Activated CD8-positive, alpha-beta memory T cell treated with anti-CD3 and anti-CD28 coated beads for 4 hours (primary cell): ENCODE measurements at regions not wholly inside any gene's neighbourhood (a gene's known extent, or its start where the extent isn't known, plus 50 kb on each side); places are given as distances from the start of the nearest gene placed in this dataset.
"Not testable (repeated sequence)": the region's sequence is repeated elsewhere in the genome, so short reads cannot be mapped to it uniquely, and the experiment has no call there.

Experiments
- DNase-seq, 2 donors: peaks; one replicate each; pipeline ENCODE4 v3.0.0-alpha.2; 2020; ENCODE audit warnings: low read depth in 2 of 2

DNA sequence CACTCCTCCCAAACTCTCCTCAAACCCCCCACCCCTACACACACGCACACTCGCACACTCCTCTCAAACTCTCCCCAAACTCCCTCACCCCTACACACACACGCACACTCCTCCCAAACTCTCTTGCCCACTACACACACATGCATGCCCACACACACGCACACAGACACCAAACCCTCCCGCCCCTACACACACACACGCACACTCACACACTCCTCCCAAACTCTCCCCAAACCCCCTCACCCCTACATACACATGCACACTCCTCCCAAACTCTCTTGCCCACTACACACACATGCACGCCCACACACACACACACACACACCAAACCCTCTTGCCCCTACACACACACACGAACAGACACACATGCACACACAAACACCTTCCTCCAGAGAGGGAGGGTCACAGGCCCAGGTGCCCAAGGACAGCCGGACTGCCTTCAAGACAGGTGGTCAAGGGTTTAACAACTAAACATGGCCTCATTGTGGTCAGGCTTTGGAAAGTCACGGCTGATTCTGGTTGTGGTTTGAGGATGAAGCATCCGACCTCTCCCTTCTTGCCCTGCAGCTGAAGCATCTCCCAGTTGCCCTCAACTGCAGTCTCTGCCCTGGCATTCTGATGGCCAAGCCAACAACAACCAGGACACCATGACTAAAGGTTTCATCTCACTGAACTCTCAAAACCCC is 72.3 kb upstream of the SNTG2 start:
- DNase-seq = no peak

DNA sequence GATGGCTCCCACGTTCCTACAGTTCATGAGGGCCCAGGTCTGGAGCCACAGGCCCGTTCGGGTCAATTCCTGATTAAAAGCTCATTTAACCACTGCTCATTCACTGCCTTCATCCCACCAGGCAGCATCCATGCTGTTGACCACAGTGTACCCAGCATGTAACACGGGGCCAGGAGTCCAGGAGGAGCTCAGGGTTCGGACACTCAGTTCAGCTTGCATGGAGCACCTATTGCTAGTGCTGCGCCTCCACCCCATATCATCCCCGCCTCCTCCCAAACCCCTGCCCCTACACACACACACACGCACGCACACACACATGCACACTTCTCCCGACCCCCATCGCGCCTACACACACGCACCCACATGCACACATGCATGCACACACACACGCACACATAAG is 72.9 kb upstream of the SNTG2 start:
- no peak for DNase-seq

DNA sequence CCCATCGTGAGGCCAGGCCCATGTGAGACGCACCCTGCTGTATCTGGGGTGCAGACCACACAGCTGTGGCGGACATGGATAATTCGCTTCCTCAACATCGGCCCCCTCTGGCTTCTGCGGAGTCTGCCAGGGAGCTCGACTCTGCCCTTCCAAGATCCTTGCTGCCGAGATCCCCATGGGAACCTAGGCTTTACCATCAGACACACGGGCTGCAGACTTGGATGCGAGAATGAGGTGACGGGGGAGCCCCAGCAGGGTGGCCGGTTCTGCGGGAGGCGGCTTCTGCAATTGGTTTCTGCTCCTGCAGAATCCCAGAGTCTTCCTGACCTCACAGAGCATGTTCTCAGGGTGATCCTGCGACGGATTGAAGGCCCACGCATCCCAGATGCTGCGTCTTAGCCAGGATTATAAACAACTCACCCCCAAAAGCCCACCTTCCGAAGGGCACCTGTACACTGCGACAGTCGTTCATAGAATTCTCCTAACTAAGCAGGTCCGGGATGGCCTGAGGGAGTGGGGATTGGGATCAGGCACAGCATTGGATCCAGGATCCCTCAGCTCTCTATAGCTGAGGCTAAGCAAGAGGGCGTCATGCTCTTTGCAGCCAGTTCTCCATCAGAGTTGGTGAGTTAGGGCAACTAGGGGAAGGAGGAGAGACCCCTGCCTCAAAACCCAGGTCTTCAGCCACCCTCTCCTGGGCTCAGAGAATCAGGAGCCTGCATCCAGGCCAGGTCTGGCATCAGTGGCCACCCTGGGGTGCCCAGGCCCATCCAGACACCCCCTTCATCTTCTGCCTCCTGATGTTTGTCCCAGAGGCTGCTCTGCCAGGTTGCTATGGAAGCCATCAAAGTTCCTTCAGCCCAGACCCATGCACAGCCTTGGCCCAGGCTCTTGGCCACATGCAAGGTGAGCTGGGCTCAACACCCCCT is 74.7 kb upstream of the SNTG2 start:
- DNase-seq = no peak

- DNase-seq = no peak
Measured at GRCh38 chr2:873651-874580, 76.7 kb upstream of the SNTG2 start.

DNA sequence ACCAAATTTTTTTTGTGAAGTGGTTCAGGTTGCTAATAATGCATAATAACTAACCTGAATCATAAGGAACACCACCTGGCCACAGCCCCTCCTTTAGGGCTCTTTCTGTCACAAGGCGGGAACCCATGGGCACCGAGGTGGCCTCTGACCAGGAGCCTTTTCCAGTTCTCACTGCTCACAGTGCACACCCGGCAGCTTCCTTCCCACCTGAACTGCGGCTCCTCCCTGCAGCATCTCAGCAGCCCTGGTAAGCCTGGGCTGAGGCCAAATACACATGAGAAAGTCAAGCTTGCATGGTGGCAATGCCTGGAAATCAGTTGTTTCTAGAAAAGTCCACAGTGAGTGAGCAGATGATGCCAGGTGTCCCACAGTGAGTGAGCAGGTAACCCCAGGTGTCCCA is 77.6 kb upstream of the SNTG2 start:
- no peak for DNase-seq

DNA sequence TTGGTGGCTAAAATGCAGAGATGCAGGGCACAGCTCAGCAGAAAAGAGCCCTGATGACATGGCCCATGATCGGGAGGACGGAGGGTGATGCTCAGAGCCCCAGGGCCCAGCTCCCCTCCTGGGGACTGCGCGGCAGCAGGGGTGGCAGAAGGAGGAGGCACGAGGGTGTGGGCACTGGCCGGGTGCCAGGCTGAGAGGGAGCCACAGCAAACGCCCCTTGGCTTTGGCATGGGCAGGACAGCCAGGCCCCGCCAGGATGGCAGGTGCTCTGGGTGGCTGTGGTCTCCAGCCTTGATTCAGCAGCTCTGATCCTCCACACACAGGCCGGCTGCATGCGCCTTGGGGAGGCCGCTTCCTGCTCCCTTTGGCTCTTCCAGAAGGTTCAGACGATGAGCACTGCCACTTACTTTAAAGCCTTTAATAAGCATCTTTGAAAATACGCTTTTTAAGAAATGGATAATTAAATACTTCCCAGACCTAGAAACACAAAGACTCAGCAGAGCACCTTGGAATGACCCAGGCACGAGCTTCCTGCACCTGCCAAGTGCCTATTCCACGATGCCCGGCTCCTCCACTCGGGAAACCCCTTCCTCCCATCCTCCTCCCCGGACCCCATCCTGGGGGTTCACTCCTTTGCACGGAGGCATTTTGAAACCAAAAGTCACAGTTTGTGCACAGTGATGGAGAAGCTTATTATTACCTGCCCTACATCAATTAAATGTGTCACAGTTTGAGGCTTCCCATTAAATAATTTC is 78.5 kb upstream of the SNTG2 start:
- DNase-seq = no peak

DNA sequence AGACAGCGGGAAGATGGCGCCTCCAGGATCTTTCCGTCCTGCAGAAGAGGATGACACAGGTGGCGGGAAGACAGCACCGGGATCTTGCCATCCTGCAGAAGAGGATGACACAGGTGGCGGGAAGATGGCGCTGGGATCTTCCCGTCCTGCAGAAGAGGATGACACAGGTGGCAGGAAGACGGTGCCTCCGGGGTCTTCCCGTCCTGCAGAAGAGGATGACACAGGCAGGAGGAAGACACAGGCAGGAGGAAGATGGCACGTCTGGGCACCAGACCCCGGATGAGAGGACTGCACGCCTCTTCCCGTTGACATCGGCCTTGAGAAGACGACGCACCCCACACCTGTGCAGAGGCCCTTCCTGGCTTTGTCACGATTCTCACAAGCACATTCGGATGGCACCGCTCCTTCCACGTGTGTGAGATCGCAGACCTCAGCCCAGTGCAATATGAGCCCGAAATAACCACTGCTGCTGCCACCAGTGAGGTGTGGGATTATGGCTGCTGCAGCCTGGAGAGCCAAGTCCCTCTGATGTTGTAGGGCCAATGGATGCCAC is 79.4 kb upstream of the SNTG2 start:
- DNase-seq = no peak

- DNase-seq = no peak
Measured at GRCh38 chr2:870426-870825, 80.2 kb upstream of the SNTG2 start.

GRCh38 chr2:869894-870293 is 80.8 kb upstream of the SNTG2 start:
- no peak for DNase-seq

- DNase-seq = no peak
Measured at GRCh38 chr2:869357-869871, 81.2 kb upstream of the SNTG2 start.

- not testable (repeated sequence) for DNase-seq
Measured at GRCh38 chr2:868857-869256, 81.8 kb upstream of the SNTG2 start.

DNA sequence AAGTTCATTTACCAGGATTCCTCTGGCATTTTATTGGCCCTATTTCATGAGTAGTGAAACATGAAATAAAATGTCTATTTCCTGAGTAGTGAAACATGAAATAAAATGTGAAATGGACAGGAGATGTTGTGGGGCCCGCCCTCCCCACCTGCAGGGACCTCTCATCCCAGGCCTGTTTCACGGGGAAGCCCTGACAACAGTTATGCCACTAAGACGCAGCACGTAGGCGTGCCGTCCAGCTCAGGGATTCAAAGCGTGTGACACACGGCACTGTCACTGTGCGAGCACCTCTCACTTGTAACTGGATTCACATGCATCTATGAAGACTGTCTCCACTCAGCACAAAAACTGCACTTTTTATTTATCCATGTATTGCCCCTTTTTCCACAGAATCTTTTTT is 83.4 kb upstream of the SNTG2 start:
- no peak for DNase-seq

DNA sequence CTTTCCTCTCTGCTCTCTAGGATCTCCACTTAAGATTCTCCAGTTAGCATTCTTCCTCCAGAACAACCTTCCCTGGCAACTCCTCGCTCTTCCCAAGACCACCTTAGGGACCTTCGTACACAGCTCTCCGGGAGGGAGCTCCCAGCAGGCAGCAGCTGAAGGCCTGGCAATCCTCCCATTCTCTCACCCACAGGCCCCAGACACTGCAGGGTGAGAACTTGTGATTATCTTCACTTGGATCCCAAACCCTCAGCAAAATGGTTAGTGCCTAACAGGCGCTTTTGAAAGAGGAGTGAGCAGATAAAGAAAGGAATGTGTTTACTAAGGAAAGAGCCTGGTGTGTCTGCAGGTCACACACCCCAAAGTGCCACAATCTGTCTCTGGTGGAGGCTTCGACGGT is 83.8 kb upstream of the SNTG2 start:
- no peak for DNase-seq

DNA sequence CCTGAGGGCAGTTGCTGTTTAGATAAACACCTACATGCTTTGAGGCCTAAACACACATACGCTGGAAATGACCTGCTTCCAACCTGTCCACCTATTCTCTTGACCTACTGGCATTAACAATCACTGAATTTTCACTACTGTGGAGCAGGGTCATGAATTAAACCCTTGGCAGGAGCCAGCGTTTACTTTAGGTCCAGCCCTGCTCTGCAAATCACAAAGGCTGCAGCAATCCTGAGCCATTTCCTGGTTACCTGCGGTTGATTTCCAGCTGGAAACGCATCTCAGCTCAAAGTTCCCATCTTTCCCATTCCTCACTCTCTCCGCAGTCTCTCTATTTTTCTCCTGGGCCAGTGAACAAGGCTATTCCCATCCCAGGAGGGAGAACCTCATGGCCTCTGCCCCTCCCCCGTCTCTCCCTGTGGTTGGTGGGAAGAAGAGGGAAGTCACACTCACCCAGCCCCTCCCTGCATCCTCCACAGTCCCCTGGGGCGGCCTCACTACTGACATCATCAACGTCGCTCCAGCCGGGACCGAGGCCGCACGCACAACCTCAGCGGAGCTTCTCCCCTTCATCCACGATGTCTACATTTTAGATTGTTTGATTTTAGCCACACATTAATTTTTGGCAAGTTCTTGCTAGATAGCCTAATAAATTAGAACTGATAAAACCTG is 84.5 kb upstream of the SNTG2 start:
- DNase-seq = no peak

GRCh38 chr2:864501-865106 is 86.0 kb upstream of the SNTG2 start:
- DNase-seq = no peak

GRCh38 chr2:863732-864450 is 86.8 kb upstream of the SNTG2 start:
- no peak for DNase-seq

DNA sequence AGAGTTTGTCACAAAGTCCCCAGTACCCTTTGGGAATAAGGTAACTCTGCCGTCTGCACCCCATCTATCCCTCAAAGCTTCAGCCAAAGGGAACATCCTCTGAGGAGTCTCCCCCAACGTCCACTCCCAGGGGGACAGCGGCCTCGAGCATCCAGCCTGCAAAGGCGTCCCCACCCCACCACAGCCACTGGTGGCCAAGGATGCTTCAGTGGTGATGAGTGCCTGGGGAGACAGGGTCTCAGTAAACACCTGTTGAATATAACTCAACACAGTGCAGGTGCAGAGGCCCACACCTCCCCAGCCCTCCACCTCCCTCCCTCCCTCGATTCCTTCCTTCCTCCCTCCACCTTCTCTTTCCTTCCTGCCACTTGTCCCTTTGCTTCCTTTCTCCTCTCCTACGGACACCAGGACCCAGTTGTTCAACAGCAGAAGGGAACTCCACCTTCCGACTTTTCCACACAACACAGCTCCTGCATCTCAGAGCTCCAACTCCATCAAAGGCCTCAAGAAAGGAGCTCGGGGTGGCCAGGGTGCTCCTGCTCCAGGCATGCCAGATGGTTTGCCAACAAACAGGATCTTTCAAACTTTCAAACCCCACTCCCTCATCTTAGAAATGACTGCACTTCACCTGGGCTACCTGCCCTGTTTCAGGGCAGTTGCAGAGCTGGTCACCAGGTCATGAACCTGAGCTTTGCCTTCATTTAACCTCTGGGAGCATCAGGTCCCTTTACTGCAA is 87.8 kb upstream of the SNTG2 start:
- no peak for DNase-seq

DNA sequence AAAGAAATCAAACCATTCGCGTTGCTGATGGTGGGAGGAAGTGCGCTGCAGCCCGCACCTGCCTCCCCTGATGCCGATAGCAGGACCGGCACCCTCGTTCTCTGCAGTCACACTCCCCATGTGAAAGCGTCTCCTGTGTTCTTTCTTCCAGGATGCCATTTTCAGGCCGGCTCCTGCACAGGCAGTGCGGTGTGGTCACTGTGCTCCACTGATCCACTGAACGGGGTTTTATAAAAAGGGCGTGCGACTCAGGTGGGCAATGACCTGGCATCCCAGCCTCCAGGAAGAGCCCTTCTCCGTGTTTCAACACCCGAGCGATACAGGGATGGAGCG is 88.3 kb upstream of the SNTG2 start:
- no peak for DNase-seq
